Spleen (tissue), 11 donors: ENCODE measurements at regions not wholly inside any gene's neighbourhood (a gene's known extent, or its start where the extent isn't known, plus 50 kb on each side); places are given as distances from the start of the nearest gene placed in this dataset.
"Not testable (repeated sequence)": the region's sequence is repeated elsewhere in the genome, so short reads cannot be mapped to it uniquely, and the experiment has no call there.

ENCODE experiments used
- DNase-seq: peaks from one replicate; pipeline ENCODE4 v3.0.0-alpha.2; 2020
- H3K27ac ChIP-seq, 8 donors: fragments of 200-600 bp; sonication (generic) in 7 of 8; 1 replicate in 4 of 8; 2 replicates in 4 of 8; pipeline versions ENCODE4 v1.5.0 to v1.8.0; 2016 to 2021; ENCODE audit warnings: inconsistent platforms in 4 of 8, mild to moderate bottlenecking in 4 of 8, moderate library complexity in 1 of 8
- H3K27me3 ChIP-seq, 7 donors: fragments of 200-600 bp; sonication (generic) in 6 of 7; replicated peaks in 1 of 7; 1 replicate in 4 of 7; 2 replicates in 3 of 7; pipeline versions ENCODE4 v1.5.0 to v1.8.0; 2016 to 2021; ENCODE audit warnings: inconsistent platforms in 3 of 7, mild to moderate bottlenecking in 1 of 7
- H3K36me3 ChIP-seq, 6 donors: fragments of 200-600 bp; sonication (generic) in 5 of 6; 1 replicate in 4 of 6; 2 replicates in 2 of 6; pipeline versions ENCODE4 v1.5.0 to v1.8.0; 2016 to 2021; ENCODE audit warnings: inconsistent platforms in 2 of 6
- H3K4me1 ChIP-seq, 6 donors: fragments of 200-600 bp; sonication (generic) in 5 of 6; 1 replicate in 3 of 6; 2 replicates in 3 of 6; pipeline versions ENCODE4 v1.5.0 to v1.8.0; 2016 to 2021; ENCODE audit warnings: inconsistent platforms in 3 of 6
- H3K4me3 ChIP-seq, 8 donors: fragments of 200-600 bp; sonication (generic) in 7 of 8; 1 replicate in 4 of 8; 2 replicates in 4 of 8; pipeline versions ENCODE4 v1.5.0 to v1.8.0; 2016 to 2021; ENCODE audit warnings: inconsistent platforms in 4 of 8, mild to moderate bottlenecking in 4 of 8, moderate library complexity in 2 of 8
- H3K9me3 ChIP-seq, 8 donors: fragments of 200-600 bp; sonication (generic) in 7 of 8; 1 replicate in 4 of 8; 2 replicates in 4 of 8; pipeline versions ENCODE4 v1.5.0 to v1.8.0; 2016 to 2021; ENCODE audit warnings: inconsistent platforms in 4 of 8
- POLR2A ChIP-seq, 3 donors: fragments of 450-650 bp; IDR thresholded peaks; one replicate each; pipeline ENCODE4 v1.5.1; 2017; ENCODE audit warnings: antibody characterized with exemption in 3 of 3, mild to moderate bottlenecking in 1 of 3
- POLR2AphosphoS5 ChIP-seq, 3 donors: sonication (generic); formaldehyde crosslinking; IDR thresholded peaks; one replicate each; pipeline ENCODE4 v1.5.1; 2017; ENCODE audit warnings: antibody characterized with exemption in 3 of 3
- WGBS, 5 donors: extraction: QIAGEN DNeasy Blood & Tissue Kit in 3 of 5; methylation state at CpG; one replicate each; pipeline versions ENCODE4 v1.1.5 to v1.1.7; 2013 to 2018; 5-methylcytosine and 5-hydroxymethylcytosine counted together
- intact Hi-C: fragments of 100-400 bp; cut with DNase I; formaldehyde crosslinking; loops from one replicate; pipeline ENCODE4 v1.15.0; 2023; ENCODE audit warnings: low total_unique reads
- TF ChIP-seq, protein P1 (sequence below), 11 experiments: fragments of 200-600 bp in 7 of 11; fragments of 450-650 bp in 4 of 11; sonication (generic) in 4 of 11; IDR thresholded peaks in 8 of 11; conservative IDR thresholded peaks in 3 of 11; 1 replicate in 7 of 11; 2 replicates in 4 of 11; pipeline versions ENCODE4 v1.4.0 to v1.8.0; 2016 to 2021; ENCODE audit warnings: antibody characterized with exemption in 11 of 11, inconsistent platforms in 4 of 11, mild to moderate bottlenecking in 1 of 11
- donor health status: healthy with polysubstance abuse.
- donor health status: DM: no; HTN: no; CAD: no; lungs with moderate emphysema.
- donor health status: DM: no; HTN: no; CAD: no.
- donor health status: Bipolar disorder and iron deficiency.
- donor health status: healthy.
- donor health status: DM: no; HTN: no; CAD: no.
- donor health status: DM: yes; HTN: yes; CAD: no.

- 88 to 97% (median 91%) methylated on average over 2 of the region's 2 CpGs for WGBS, 5 donors
- Histone ChIP-seq H3K27ac (no peak overlapping the region), H3K9me3 (no peaks in the 10 kb centered on the region), H3K27me3 (no peaks in the 10 kb centered on the region), H3K36me3 (no peaks in the 10 kb centered on the region), H3K4me1 (no peaks in the 10 kb centered on the region), H3K4me3 (no peak overlapping the region)
- no peak for DNase-seq
- TF ChIP-seq, protein P1, sequence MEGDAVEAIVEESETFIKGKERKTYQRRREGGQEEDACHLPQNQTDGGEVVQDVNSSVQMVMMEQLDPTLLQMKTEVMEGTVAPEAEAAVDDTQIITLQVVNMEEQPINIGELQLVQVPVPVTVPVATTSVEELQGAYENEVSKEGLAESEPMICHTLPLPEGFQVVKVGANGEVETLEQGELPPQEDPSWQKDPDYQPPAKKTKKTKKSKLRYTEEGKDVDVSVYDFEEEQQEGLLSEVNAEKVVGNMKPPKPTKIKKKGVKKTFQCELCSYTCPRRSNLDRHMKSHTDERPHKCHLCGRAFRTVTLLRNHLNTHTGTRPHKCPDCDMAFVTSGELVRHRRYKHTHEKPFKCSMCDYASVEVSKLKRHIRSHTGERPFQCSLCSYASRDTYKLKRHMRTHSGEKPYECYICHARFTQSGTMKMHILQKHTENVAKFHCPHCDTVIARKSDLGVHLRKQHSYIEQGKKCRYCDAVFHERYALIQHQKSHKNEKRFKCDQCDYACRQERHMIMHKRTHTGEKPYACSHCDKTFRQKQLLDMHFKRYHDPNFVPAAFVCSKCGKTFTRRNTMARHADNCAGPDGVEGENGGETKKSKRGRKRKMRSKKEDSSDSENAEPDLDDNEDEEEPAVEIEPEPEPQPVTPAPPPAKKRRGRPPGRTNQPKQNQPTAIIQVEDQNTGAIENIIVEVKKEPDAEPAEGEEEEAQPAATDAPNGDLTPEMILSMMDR (IDR thresholded peaks at IDR 0.05 in 8 of 11, conservative IDR thresholded peaks at IDR 0.05 in 3 of 11), result no peak
- no peak for TF ChIP-seq POLR2AphosphoS5 (IDR thresholded peaks at IDR 0.05)
- TF ChIP-seq POLR2A (IDR thresholded peaks at IDR 0.05), result no peak
- intact Hi-C loops, result no loop called here
Observed at GRCh38 chr6:141877275-141877983, 255.3 kb upstream of the GJE1 start.

DNA sequence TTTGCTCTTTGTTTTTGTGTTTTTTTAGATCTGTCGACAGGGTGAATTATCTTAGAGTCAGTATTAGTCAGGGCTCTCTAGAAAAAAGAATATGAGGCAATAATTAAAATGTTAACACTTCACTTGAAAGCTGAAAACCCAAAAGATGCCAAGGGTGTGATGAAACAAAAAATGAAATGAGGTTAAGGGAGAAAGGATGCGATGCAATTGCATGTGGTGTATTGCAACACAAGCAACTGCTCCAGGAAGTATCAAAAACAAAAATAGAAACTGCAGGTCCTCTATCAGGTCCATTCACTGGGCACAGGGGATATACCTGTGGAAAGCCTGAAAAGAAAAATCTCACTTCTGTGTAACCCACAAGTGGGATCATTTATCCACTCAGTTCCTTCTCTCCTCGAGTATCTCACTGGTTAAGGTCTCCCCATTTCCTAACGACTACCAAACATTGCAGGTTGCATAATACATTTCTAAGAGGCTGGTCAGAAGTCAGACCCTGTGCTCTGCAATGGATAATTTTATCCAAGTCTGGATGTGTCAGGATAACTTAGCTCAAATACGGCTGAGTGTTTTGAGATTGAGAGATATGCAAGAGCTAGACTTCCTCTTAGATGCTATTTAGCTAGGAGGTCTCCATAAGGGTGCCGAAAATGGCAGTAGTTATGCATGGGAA is 257.7 kb upstream of the GJE1 start:
- no peak for DNase-seq
- intact Hi-C loops, result no loop called here
- Histone ChIP-seq H3K27me3 (no peaks in the 10 kb centered on the region), H3K36me3 (no peaks in the 10 kb centered on the region), H3K4me3 (no peak overlapping the region), H3K27ac (no peak overlapping the region), H3K9me3 (no peaks in the 10 kb centered on the region), H3K4me1 (no peaks in the 10 kb centered on the region)
- WGBS, 5 donors, result 46 to 69% (median 62%) methylated on average over 6 of the region's 6 CpGs
- TF ChIP-seq, protein P1 (IDR thresholded peaks at IDR 0.05 in 8 of 11, conservative IDR thresholded peaks at IDR 0.05 in 3 of 11), result no peak
- TF ChIP-seq POLR2AphosphoS5 (IDR thresholded peaks at IDR 0.05) (no peak), POLR2A (IDR thresholded peaks at IDR 0.05) (no peak)

- H3K9me3 ChIP-seq, H3K36me3 ChIP-seq, H3K27me3 ChIP-seq, DNase-seq, H3K4me1 ChIP-seq, intact Hi-C loops, H3K4me3 ChIP-seq, H3K27ac ChIP-seq: not testable (repeated sequence)
- 66 to 84% (median 79%) methylated on average over 2 of the region's 2 CpGs for WGBS, 5 donors
Observed at GRCh38 chr6:141869509-141869908, 263.2 kb upstream of the GJE1 start.

- WGBS, 5 donors, result 85 to 94% (median 87%) methylated on average over 6 of the region's 6 CpGs
- intact Hi-C loops, result no loop called here
Observed at GRCh38 chr6:141867767-141868166, 265.0 kb upstream of the GJE1 start.

More at GRCh38 chr6:141867767-141868166, 265.0 kb upstream of the GJE1 start:
- DNase-seq, result no peak
- TF ChIP-seq POLR2A (IDR thresholded peaks at IDR 0.05), result no peak
- TF ChIP-seq POLR2AphosphoS5 (IDR thresholded peaks at IDR 0.05), result no peak
- TF ChIP-seq, protein P1 (IDR thresholded peaks at IDR 0.05 in 8 of 11, conservative IDR thresholded peaks at IDR 0.05 in 3 of 11), result no peak
- Histone ChIP-seq H3K27me3 (no peaks in the 10 kb centered on the region), H3K27ac (no peak overlapping the region), H3K4me3 (no peak overlapping the region), H3K9me3 (no peaks in the 10 kb centered on the region), H3K36me3 (no peaks in the 10 kb centered on the region), H3K4me1 (no peaks in the 10 kb centered on the region)
